Stomach smooth muscle (tissue), 2 donors: ENCODE measurements at regions not wholly inside any gene's neighbourhood (a gene's known extent, or its start where the extent isn't known, plus 50 kb on each side); places are given as distances from the start of the nearest gene placed in this dataset.
"Not testable (repeated sequence)": the region's sequence is repeated elsewhere in the genome, so short reads cannot be mapped to it uniquely, and the experiment has no call there.

Source experiments
- H3K27ac ChIP-seq: one replicate; pipeline ENCODE4 v1.7.0; 2013; ENCODE audit warnings: mild to moderate bottlenecking, low read length, inconsistent platforms
- H3K27me3 ChIP-seq, 2 donors: one replicate each; pipeline ENCODE4 v1.7.0; 2013; ENCODE audit warnings: low read length in 2 of 2; ENCODE audit not compliant: insufficient read depth in 2 of 2, control insufficient read depth in 1 of 2
- H3K36me3 ChIP-seq, 2 donors: one replicate each; pipeline ENCODE4 v1.7.0; 2013; ENCODE audit warnings: low read length in 2 of 2; ENCODE audit not compliant: control insufficient read depth in 2 of 2, insufficient read depth in 2 of 2
- H3K4me1 ChIP-seq: one replicate; pipeline ENCODE4 v1.7.0; 2013; ENCODE audit warnings: low read length; ENCODE audit not compliant: control insufficient read depth, insufficient read depth
- H3K4me3 ChIP-seq, 2 donors: one replicate each; pipeline ENCODE4 v1.7.0; 2013; ENCODE audit warnings: low read length in 2 of 2
- H3K9ac ChIP-seq, 2 donors: one replicate each; pipeline ENCODE4 v1.7.0; 2013; ENCODE audit warnings: low read length in 2 of 2, mild to moderate bottlenecking in 1 of 2
- H3K9me3 ChIP-seq, 2 donors: one replicate each; pipeline ENCODE4 v1.7.0; 2013; ENCODE audit warnings: low read length in 2 of 2; ENCODE audit not compliant: control insufficient read depth in 2 of 2
- donor health status: healthy.
- donor health status: Pancreatic carcinoma.

DNA sequence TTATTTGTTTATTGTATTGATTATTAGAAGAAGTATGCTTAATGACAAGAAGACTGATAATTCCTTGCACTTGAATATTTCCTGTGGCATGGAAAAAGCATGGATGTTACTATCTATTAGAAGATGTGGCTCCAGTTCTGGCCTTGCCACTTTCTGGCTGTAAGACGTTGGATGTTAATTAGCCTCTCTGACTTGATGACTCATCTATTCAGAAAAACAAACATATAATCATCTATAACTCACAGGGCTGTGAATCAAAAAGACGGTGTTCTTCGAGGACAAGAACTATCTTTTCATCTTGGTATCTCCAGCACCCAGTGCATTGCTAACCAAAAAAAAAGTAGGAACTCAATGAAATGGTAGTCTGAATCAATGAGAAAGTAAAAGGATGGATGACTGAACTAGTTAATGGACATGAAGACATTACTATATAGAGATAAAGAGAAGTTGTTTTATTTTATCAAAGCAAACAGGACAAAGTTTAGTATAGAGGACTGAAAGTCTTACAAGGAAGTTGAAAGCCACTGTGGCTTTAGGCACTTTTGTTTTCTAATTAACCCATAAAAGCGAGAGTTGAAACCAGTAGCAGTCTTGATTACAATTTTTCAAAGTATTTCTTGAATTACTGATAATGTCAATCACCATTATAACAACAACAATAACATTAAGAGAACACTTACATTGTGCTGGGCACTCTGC lies 145.3 kb downstream of the RND3 start:
- Histone ChIP-seq H3K4me1 (no peaks in the 10 kb centered on the region), H3K9ac (no peak overlapping the region), H3K27me3 (no peaks in the 10 kb centered on the region), H3K27ac (no peak overlapping the region), H3K4me3 (no peak overlapping the region), H3K36me3 (no peaks in the 10 kb centered on the region), H3K9me3 (no peaks in the 10 kb centered on the region)

DNA sequence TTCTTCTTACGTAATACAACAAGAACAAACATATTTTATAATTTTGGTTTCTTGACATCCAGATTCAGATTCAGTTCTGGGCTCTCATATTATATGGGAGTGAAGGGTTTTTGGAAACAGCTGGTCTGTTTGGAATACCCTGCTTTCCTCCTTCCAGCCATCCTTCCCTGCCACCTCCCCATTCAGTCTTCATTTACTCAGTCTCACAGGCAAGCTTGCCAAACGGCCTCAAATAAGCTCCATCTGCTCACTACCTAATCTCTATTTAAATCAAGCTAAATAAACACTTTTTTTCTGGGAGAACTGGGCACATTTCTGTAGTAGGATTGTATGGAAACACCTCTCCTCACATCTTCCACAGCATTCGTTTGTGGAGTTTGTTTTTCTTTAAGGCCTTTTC lies 147.5 kb downstream of the RND3 start:
- no peaks in the 10 kb centered on the region for H3K4me1 ChIP-seq
- H3K36me3 ChIP-seq: no peaks in the 10 kb centered on the region
- no peaks in the 10 kb centered on the region for H3K9me3 ChIP-seq
- H3K4me3 ChIP-seq: no peak overlapping the region
- H3K27ac ChIP-seq: no peak overlapping the region
- H3K9ac ChIP-seq: no peak overlapping the region
- H3K27me3 ChIP-seq: no peaks in the 10 kb centered on the region

DNA sequence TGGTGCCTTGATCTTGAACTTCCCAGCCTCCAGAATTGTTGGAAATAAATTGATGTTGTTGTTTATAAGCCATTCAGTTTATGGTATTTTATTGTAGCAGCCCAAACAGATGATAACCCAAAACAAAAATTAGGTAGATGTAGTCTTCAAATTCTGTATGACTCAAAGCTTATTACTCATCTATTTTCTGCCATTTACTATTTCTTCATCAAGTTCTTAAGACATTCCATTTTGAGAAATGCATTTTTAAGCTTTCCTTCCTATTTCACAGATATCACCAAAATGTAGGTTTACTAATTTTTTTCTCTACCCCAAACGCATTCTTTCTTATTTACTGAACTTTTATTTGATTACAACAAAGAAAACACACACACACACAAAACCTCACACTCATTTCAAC lies 148.2 kb downstream of the RND3 start:
- Histone ChIP-seq H3K4me1 (no peaks in the 10 kb centered on the region), H3K9me3 (no peaks in the 10 kb centered on the region), H3K36me3 (no peaks in the 10 kb centered on the region), H3K4me3 (no peak overlapping the region), H3K27ac (no peak overlapping the region), H3K9ac (no peak overlapping the region), H3K27me3 (no peaks in the 10 kb centered on the region)

DNA sequence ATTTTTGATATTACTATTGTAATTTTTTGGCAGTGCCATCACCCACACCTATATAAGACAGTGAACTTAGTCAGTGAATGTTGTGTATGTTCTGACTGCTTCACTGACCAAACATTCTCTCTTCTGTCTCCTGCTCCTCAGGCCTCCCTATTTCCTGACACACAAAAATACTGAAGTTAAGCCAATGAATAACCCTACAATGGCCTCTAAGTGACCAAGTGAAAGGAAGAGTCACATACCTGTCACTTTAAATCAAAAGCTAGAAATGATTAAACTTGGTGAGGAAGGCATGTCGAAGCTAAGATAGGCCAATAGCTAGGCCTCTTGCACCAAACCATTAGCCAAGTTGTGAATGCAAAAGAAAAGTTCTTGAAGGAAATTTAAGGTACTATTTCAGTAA lies 151.9 kb downstream of the RND3 start:
- Histone ChIP-seq H3K9ac (no peak overlapping the region), H3K27ac (no peak overlapping the region), H3K27me3 (no peaks in the 10 kb centered on the region), H3K4me3 (no peak overlapping the region), H3K36me3 (no peaks in the 10 kb centered on the region), H3K4me1 (no peaks in the 10 kb centered on the region), H3K9me3 (no peaks in the 10 kb centered on the region)

DNA sequence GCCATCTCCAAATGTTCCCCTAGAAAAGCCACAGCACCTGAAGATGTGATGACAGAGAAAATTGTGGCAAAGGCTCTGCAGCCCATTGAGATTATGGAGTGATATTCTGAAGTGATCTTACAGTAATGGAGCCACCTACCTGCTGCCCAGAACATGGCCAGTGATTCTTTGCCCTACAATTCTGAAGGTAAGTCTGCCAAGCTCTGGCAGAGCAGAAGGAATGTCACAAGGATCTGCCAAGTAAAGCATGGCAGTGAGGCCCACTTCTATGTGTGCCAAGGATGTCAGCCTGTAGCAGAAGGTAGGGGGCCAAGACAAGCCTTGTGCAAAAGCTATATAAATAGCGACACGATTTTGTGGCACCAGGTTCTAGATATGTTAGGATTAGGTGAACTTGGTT lies 155.1 kb downstream of the RND3 start:
- H3K9ac ChIP-seq: no peak overlapping the region
- H3K27ac ChIP-seq: no peak overlapping the region
- no peak overlapping the region for H3K4me3 ChIP-seq
- H3K36me3 ChIP-seq: no peaks in the 10 kb centered on the region
- H3K9me3 ChIP-seq: no peaks in the 10 kb centered on the region
- no peaks in the 10 kb centered on the region for H3K4me1 ChIP-seq
- no peaks in the 10 kb centered on the region for H3K27me3 ChIP-seq

DNA sequence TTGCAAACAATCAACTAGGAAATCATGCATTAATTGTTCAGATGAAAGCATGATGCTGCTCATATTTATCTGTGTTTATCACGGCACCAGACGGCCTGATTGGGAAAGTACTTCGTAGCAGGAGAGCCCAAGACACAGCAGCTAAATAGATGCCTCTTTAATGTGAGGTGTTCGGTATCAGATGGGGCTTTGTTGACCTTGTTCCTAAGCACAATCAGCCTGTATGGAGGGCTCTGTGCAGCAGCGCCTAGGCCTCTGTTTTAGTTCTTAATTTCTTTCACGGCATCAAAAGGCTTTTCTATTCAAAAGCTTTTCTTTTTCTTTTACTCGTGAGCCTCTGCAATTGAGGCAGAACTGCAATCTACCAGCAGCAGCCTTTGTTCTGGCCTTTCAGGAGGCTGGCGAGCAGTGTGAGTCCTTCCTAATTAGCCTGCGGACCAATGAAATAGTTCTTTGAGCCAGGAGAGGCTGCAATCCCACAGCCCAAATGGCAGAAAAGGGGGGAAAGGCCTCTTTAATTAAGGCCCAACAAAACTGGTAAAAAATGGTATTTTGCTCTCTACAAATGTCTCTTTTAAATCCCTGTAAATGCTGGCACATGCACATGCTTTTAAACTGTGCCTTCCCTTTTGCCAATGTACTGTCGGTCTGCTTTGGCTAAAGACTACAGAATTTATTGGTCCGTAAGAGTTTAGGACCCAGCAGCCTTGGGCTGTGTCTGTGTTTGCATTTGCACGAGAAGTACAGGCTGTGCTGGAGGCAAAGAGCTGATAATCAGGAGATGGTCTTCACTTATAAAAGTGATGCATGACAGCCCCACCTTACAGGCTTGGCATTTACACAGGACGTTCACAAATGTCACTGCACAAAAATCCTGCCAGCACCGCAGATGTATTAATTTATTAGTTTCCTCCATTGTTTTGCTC lies 159.6 kb downstream of the RND3 start:
- Histone ChIP-seq H3K9ac (no peak overlapping the region), H3K36me3 (no peaks in the 10 kb centered on the region), H3K27me3 (no peaks in the 10 kb centered on the region), H3K27ac (no peak overlapping the region), H3K4me3 (no peak overlapping the region), H3K4me1 (no peaks in the 10 kb centered on the region), H3K9me3 (no peaks in the 10 kb centered on the region)

DNA sequence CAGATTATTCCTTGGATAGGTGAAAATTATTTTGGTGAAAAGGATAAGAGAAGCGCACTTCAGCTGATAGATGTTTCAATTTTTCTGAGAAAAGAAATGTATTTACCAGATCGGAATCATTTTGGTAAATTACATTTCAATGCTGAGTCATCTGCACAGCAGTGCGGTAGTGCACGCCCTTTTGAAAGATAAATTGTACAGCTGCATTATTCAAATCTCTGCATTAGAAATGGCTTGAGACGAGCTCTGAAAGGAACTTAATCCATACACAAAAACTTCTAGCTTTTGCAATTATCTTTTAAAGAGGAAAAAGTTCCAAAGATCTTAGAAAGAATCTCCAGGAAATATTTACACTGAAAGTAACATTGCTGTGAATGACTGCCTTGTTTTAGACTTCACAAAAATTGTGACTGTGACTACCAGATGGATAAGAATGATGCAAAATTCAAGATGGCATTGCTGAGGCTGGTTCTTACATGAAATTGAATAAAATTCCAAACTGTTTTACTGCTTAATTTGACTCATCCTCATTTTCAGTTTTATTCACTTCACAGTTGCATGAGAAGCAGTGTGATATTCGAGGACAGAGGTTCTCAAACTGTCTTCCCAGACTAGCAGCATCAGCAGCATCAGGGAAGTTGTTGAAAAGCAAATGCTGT lies 161.7 kb downstream of the RND3 start:
- Histone ChIP-seq H3K36me3 (no peaks in the 10 kb centered on the region), H3K4me3 (no peak overlapping the region), H3K4me1 (no peaks in the 10 kb centered on the region), H3K9me3 (no peaks in the 10 kb centered on the region), H3K27me3 (no peaks in the 10 kb centered on the region), H3K27ac (no peak overlapping the region), H3K9ac (no peak overlapping the region)

DNA sequence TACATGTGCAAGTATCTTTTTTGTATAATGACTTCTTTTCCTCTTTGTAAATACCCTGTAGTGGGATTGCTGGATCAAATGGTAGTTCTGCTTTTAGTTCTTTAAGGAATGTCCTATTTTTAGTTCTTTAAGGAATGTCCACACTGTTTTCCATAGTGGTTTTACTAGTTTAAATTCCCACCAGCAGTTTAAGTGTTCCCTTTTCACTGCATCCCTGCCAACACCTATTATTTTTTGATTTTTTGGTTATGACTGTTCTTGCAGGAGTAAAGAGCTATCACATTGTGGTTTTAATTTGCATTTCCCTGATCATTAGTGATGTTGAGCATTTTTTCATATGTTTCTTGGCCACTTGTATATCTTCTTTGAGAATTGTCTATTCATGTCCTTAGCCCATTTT lies 164.4 kb downstream of the RND3 start:
- H3K9me3 ChIP-seq, H3K9ac ChIP-seq, H3K27me3 ChIP-seq, H3K4me3 ChIP-seq, H3K27ac ChIP-seq, H3K36me3 ChIP-seq, H3K4me1 ChIP-seq: not testable (repeated sequence)

DNA sequence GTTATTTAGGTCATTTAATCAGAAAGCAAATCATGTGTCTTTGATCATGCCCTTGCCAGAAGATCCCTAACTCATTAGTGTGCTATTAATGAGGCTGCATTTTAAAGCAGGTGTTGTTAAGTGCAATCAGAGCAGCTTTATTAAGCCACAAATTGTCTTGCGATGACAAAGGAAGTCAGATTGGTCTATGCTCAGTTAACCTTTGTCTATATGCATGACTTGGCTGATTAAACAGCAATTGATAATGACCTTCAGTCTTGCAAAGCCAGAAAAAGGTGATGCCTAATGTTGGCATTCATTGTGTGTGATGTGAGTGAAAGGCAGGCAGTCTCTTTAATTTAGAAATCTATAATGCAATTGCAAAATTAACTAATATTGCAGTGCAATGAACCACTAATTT lies 166.9 kb downstream of the RND3 start:
- Histone ChIP-seq H3K36me3 (no peaks in the 10 kb centered on the region), H3K4me3 (no peak overlapping the region), H3K27me3 (no peaks in the 10 kb centered on the region), H3K9ac (no peak overlapping the region), H3K27ac (no peak overlapping the region), H3K4me1 (no peaks in the 10 kb centered on the region), H3K9me3 (no peaks in the 10 kb centered on the region)

DNA sequence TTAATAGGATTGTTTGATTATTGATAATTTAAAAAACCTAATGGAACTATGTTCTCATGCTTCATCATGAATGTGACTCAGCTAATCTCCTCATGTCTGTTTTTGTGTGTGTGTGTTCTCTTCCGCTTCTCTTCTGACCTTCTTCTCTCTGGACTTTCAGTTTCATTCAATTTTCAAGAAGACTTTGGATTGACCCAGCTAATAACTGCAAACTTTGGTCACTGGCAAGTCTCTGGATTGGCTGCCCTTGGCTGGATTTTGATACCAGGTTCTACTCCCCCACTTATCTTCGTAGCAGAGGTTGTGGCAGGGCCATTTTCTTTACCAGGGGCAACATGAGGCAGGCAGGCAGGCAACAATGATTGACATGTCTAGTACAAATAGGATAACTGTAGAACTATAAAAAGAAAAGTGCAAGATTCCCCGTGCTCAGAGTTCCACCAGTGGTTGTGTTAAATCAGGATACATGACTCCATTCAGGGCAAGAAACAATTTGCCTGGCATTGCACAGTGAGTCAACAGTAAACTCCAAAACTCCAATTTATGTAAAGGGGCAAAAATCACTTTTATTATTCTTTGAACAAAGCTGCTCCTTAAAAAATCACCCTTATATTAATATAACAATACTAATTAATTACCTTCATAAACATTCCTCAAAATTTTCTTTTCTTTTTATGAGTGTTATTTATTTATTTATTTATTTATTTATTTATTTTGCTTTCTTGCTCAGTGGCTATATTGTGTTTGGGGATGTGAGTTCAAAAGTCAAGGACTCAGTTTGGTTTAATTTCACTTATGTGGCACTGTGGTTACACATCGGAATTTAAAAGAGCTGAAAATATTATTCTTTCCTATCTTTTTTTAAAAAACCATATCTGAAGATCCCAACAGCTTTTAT lies 167.6 kb downstream of the RND3 start:
- H3K27me3 ChIP-seq: no peaks in the 10 kb centered on the region
- no peak overlapping the region for H3K27ac ChIP-seq
- no peaks in the 10 kb centered on the region for H3K4me1 ChIP-seq
- no peaks in the 10 kb centered on the region for H3K9me3 ChIP-seq
- no peaks in the 10 kb centered on the region for H3K36me3 ChIP-seq
- no peak overlapping the region for H3K9ac ChIP-seq
- no peak overlapping the region for H3K4me3 ChIP-seq
